Lower lobe of right lung (tissue), 2 donors: ENCODE measurements at regions not wholly inside any gene's neighbourhood (a gene's known extent, or its start where the extent isn't known, plus 50 kb on each side); places are given as distances from the start of the nearest gene placed in this dataset.

Experiments
- ATAC-seq, 2 donors: fragments of 200-7000 bp; cut with Tn5 transposase; one replicate each; pipeline ENCODE4 v1.9.1; 2020 to 2022; ENCODE audit warnings: mild to moderate bottlenecking in 2 of 2, moderate library complexity in 2 of 2
- DNase-seq: peaks from one replicate; pipeline ENCODE4 v3.0.0-alpha.2; 2020
- H3K27ac ChIP-seq: fragments of 200-600 bp; one replicate; pipeline ENCODE4 v1.8.0; 2022
- H3K27me3 ChIP-seq: fragments of 200-600 bp; one replicate; pipeline ENCODE4 v1.8.0; 2022; ENCODE audit warnings: low read depth
- H3K36me3 ChIP-seq: fragments of 200-600 bp; one replicate; pipeline ENCODE4 v1.8.0; 2022; ENCODE audit warnings: mild to moderate bottlenecking
- H3K4me1 ChIP-seq: fragments of 200-600 bp; one replicate; pipeline ENCODE4 v1.8.0; 2022
- H3K4me3 ChIP-seq: fragments of 200-600 bp; one replicate; pipeline ENCODE4 v1.8.0; 2022; ENCODE audit warnings: mild to moderate bottlenecking
- H3K9me3 ChIP-seq: fragments of 200-600 bp; one replicate; pipeline ENCODE4 v1.8.0; 2022
- CTCF ChIP-seq: fragments of 200-600 bp; IDR thresholded peaks from one replicate; pipeline ENCODE4 v1.8.0; 2022; ENCODE audit warnings: antibody characterized with exemption, mild to moderate bottlenecking
- intact Hi-C: fragments of 100-400 bp; cut with DNase I; formaldehyde crosslinking; loops from one replicate; pipeline ENCODE4 v1.11.0; 2022
- donor health status: DM: no; HTN: yes; CAD: no; lungs with severe emphysema.

- TF ChIP-seq CTCF = no peak
- no peak for DNase-seq
- H3K4me3 ChIP-seq = no peak overlapping the region
- no peaks in the 10 kb centered on the region for H3K27me3 ChIP-seq
- H3K4me1 ChIP-seq = no peaks in the 10 kb centered on the region
- no peak for ATAC-seq
- intact Hi-C loops = no loop called here
- no peak overlapping the region for H3K27ac ChIP-seq
- H3K36me3 ChIP-seq = no peaks in the 10 kb centered on the region
- H3K9me3 ChIP-seq = peaks cover 4% of the 10 kb centered on the region
Observed at GRCh38 chr9:80144856-80145255, 573.1 kb downstream of the TLE4 start.

GRCh38 chr9:80144406-80144805 lies 572.6 kb downstream of the TLE4 start:
- intact Hi-C loops = no loop called here
- no peaks in the 10 kb centered on the region for H3K9me3 ChIP-seq
- H3K4me3 ChIP-seq = no peak overlapping the region
- no peak for ATAC-seq
- H3K4me1 ChIP-seq = no peaks in the 10 kb centered on the region
- no peaks in the 10 kb centered on the region for H3K36me3 ChIP-seq
- no peak overlapping the region for H3K27ac ChIP-seq
- TF ChIP-seq CTCF = no peak
- no peak for DNase-seq
- H3K27me3 ChIP-seq = no peaks in the 10 kb centered on the region

GRCh38 chr9:80143899-80144298 lies 572.1 kb downstream of the TLE4 start:
- Histone ChIP-seq H3K36me3 (no peaks in the 10 kb centered on the region), H3K27me3 (no peaks in the 10 kb centered on the region), H3K4me1 (no peaks in the 10 kb centered on the region), H3K27ac (no peak overlapping the region), H3K4me3 (no peak overlapping the region), H3K9me3 (no peaks in the 10 kb centered on the region)
- intact Hi-C loops = no loop called here
- TF ChIP-seq CTCF = no peak
- DNase-seq (no peak), ATAC-seq (no peak)

GRCh38 chr9:80134487-80134886 lies 562.7 kb downstream of the TLE4 start:
- H3K36me3 ChIP-seq = no peaks in the 10 kb centered on the region
- no peak overlapping the region for H3K4me3 ChIP-seq
- DNase-seq = no peak
- H3K4me1 ChIP-seq = no peaks in the 10 kb centered on the region
- ATAC-seq = no peak
- H3K9me3 ChIP-seq = no peaks in the 10 kb centered on the region
- no peak overlapping the region for H3K27ac ChIP-seq
- intact Hi-C loops = no loop called here
- TF ChIP-seq CTCF = no peak
- no peaks in the 10 kb centered on the region for H3K27me3 ChIP-seq

GRCh38 chr9:80131627-80132026 lies 559.9 kb downstream of the TLE4 start:
- no peak overlapping the region for H3K27ac ChIP-seq
- H3K4me1 ChIP-seq = no peaks in the 10 kb centered on the region
- H3K36me3 ChIP-seq = no peaks in the 10 kb centered on the region
- ATAC-seq (no peak), DNase-seq (no peak)
- no peaks in the 10 kb centered on the region for H3K9me3 ChIP-seq
- no peak for TF ChIP-seq CTCF
- no peak overlapping the region for H3K4me3 ChIP-seq
- no peaks in the 10 kb centered on the region for H3K27me3 ChIP-seq
- intact Hi-C loops = no loop called here

GRCh38 chr9:80127920-80128319 lies 556.2 kb downstream of the TLE4 start:
- TF ChIP-seq CTCF = no peak
- H3K4me3 ChIP-seq = no peak overlapping the region
- no peaks in the 10 kb centered on the region for H3K27me3 ChIP-seq
- DNase-seq (no peak), ATAC-seq (no peak)
- H3K9me3 ChIP-seq = no peaks in the 10 kb centered on the region
- H3K27ac ChIP-seq = no peak overlapping the region
- no peaks in the 10 kb centered on the region for H3K4me1 ChIP-seq
- intact Hi-C loops = no loop called here
- no peaks in the 10 kb centered on the region for H3K36me3 ChIP-seq
